K562 (cell line): ENCODE measurements at regions not wholly inside any gene's neighbourhood (a gene's known extent, or its start where the extent isn't known, plus 50 kb on each side); places are given as distances from the start of the nearest gene placed in this dataset.

Experiments
- BRF1 ChIP-seq: IDR thresholded peaks from 3 replicates; pipeline ENCODE4 v1.6.1; 2011; ENCODE audit warnings: borderline replicate concordance, mild to moderate bottlenecking; ENCODE audit not compliant: insufficient read length; ENCODE audit errors: extremely low read depth
- EP400 ChIP-seq: fragments of 450-650 bp; IDR thresholded peaks from 2 replicates; pipeline ENCODE4 v1.6.1; 2017; ENCODE audit warnings: antibody characterized with exemption, mild to moderate bottlenecking, moderate library complexity
- FOS ChIP-seq: IDR thresholded peaks from 3 replicates; pipeline ENCODE4 v1.6.1; 2011; ENCODE audit not compliant: insufficient read length; ENCODE audit errors: extremely low read depth
- GABPB1 ChIP-seq: sonication (generic); formaldehyde crosslinking; IDR thresholded peaks from 2 replicates; pipeline ENCODE4 v1.8.0; 2022; ENCODE audit warnings: mild to moderate bottlenecking, missing genetic modification reagents
- GMEB1 ChIP-seq: fragments of 250-450 bp; sonication (Bioruptor Pico); IDR thresholded peaks from 2 replicates; pipeline ENCODE4 v1.4.0; 2020; ENCODE audit warnings: mild to moderate bottlenecking
- GTF3C2 ChIP-seq: IDR thresholded peaks from 3 replicates; pipeline ENCODE4 v1.6.1; 2011; ENCODE audit warnings: borderline replicate concordance, mild to moderate bottlenecking, moderate library complexity; ENCODE audit not compliant: insufficient read length; ENCODE audit errors: extremely low read depth
- HDAC1 ChIP-seq, 2 experiments: fragments of 450-650 bp; IDR thresholded peaks; 2 replicates each; pipeline ENCODE4 v1.6.1; 2016 to 2017; ENCODE audit warnings: inconsistent platforms in 1 of 2, mild to moderate bottlenecking in 1 of 2, moderate library complexity in 1 of 2
- HINFP ChIP-seq: fragments of 450-650 bp; conservative IDR thresholded peaks from 2 replicates; pipeline ENCODE4 v1.6.1; 2016; ENCODE audit warnings: missing genetic modification characterization, low read depth, mild to moderate bottlenecking, control low read depth, missing compliant biosample characterization
- IRF2 ChIP-seq: sonication (generic); formaldehyde crosslinking; IDR thresholded peaks from 2 replicates; pipeline ENCODE4 v1.8.1; 2022; ENCODE audit warnings: mild to moderate bottlenecking, missing genetic modification reagents
- NFYB ChIP-seq: IDR thresholded peaks from 2 replicates; pipeline ENCODE4 v1.6.1; 2011; ENCODE audit warnings: mild to moderate bottlenecking, moderate library complexity; ENCODE audit not compliant: insufficient read length; ENCODE audit errors: extremely low read depth
- POU5F1 ChIP-seq: fragments of 150-350 bp; IDR thresholded peaks from 2 replicates; pipeline ENCODE4 v1.6.1; 2014; ENCODE audit warnings: borderline replicate concordance, low read length, low read depth, mild to moderate bottlenecking; ENCODE audit not compliant: partially characterized antibody
- SIN3B ChIP-seq: fragments of 450-650 bp; IDR thresholded peaks from 2 replicates; pipeline ENCODE4 v1.6.1; 2017; ENCODE audit warnings: low read depth, mild to moderate bottlenecking, moderate library complexity
- SIX5 ChIP-seq, 2 experiments: IDR thresholded peaks; 2 replicates each; pipeline ENCODE4 v1.6.1; 2011; ENCODE audit warnings: low read length in 2 of 2, borderline replicate concordance in 1 of 2, low read depth in 1 of 2, mild to moderate bottlenecking in 1 of 2, moderate library complexity in 1 of 2; ENCODE audit not compliant: insufficient read depth in 1 of 2
- SREBF2 ChIP-seq: sonication (generic); formaldehyde crosslinking; IDR thresholded peaks from 2 replicates; pipeline ENCODE4 v1.4.0; 2020; ENCODE audit warnings: mild to moderate bottlenecking, missing genetic modification reagents
- STAG1 ChIP-seq: sonication (generic); formaldehyde crosslinking; IDR thresholded peaks from 2 replicates; pipeline ENCODE4 v1.5.0; 2020; ENCODE audit warnings: missing genetic modification reagents, borderline replicate concordance
- TCFL5 ChIP-seq: fragments of 250-450 bp; sonication (Bioruptor Pico); conservative IDR thresholded peaks from 2 replicates; pipeline ENCODE4 v1.6.1; 2021; ENCODE audit warnings: mild to moderate bottlenecking, moderate library complexity, matching md5 sums
- ZFP30 ChIP-seq: fragments of 250-450 bp; sonication (Bioruptor Pico); IDR thresholded peaks from 2 replicates; pipeline ENCODE4 v1.8.0; 2022; ENCODE audit warnings: moderate library complexity, mild to moderate bottlenecking, inconsistent platforms, borderline replicate concordance
- ZNF384 ChIP-seq: IDR thresholded peaks from 2 replicates; pipeline ENCODE4 v1.6.1; 2012; ENCODE audit warnings: low read depth, low read length, improper control_type of control experiment
- ZNF507 ChIP-seq: conservative IDR thresholded peaks from 2 replicates; pipeline ENCODE4 v1.6.1; 2017; ENCODE audit warnings: missing genetic modification characterization, missing compliant biosample characterization
- ZNF57 ChIP-seq: fragments of 450-650 bp; formaldehyde crosslinking; IDR thresholded peaks from 2 replicates; pipeline ENCODE4 v1.4.0; 2020; ENCODE audit warnings: mild to moderate bottlenecking, moderate library complexity
- TF ChIP-seq, protein P1 (sequence below): fragments of 450-650 bp; formaldehyde crosslinking; IDR thresholded peaks from 2 replicates; pipeline ENCODE4 v1.4.0; 2020; ENCODE audit warnings: mild to moderate bottlenecking

GRCh38 chr6:27795697-27796494, 116.3 kb downstream of the OR2B2 start (continued):
- TF ChIP-seq ZNF384 (peak; percentile 95), POU5F1 (no peak), HINFP (tag) (no peak), GABPB1 (CRISPR knock-in tag) (0 out of 2 replicates have a peak, but pooled peaks have one; percentile 30), SREBF2 (CRISPR knock-in tag) (no peak), GMEB1 (0 out of 2 replicates have a peak, but pooled peaks have one; percentile 14), NFYB (no peak), GTF3C2 (peak; percentile 88), ZNF507 (tag) (no peak), SIN3B (no peak), ZNF57 (CRISPR knock-in tag) (no peak), IRF2 (CRISPR knock-in tag) (no peak), HDAC1 (IDR thresholded peaks at IDR 0.05) (peak in 1 of 2 experiments; percentile 89; a peak in 2 of 4 replicates), SIX5 (IDR thresholded peaks at IDR 0.05; ENCODE audit: borderline replicate concordance in 1 of 2, insufficient read depth in 1 of 2, low read depth in 1 of 2, low read length in 2 of 2) (no peak), ZFP30 (CRISPR knock-in tag) (no peak), TCFL5 (CRISPR knock-in tag) (no peak), STAG1 (CRISPR knock-in tag) (no peak), BRF1 (no peak), EP400 (peak; percentile 56), FOS (no peak)
- TF ChIP-seq, protein P1, sequence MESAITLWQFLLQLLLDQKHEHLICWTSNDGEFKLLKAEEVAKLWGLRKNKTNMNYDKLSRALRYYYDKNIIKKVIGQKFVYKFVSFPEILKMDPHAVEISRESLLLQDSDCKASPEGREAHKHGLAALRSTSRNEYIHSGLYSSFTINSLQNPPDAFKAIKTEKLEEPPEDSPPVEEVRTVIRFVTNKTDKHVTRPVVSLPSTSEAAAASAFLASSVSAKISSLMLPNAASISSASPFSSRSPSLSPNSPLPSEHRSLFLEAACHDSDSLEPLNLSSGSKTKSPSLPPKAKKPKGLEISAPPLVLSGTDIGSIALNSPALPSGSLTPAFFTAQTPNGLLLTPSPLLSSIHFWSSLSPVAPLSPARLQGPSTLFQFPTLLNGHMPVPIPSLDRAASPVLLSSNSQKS (CRISPR knock-in tag) = no peak
